Trophoblast cell (in vitro differentiated cells and primary cell): ENCODE measurements at regions not wholly inside any gene's neighbourhood (a gene's known extent, or its start where the extent isn't known, plus 50 kb on each side); places are given as distances from the start of the nearest gene placed in this dataset.
A peak's percentile ranks its signal among the peaks of the same experiment; 100 is the strongest.

Experiments
- DNase-seq, 2 donors: peaks; one replicate each; pipeline ENCODE4 v3.0.0-alpha.2; 2016
- H2AFZ ChIP-seq: 2 replicates; pipeline ENCODE4 v1.6.1; 2013; ENCODE audit warnings: low read length, moderate library complexity, mild to moderate bottlenecking; ENCODE audit not compliant: insufficient read depth, poor library complexity
- H2AK5ac ChIP-seq: 2 replicates; pipeline ENCODE4 v1.6.1; 2013; ENCODE audit warnings: mild to moderate bottlenecking, low read length
- H2BK120ac ChIP-seq: 2 replicates; pipeline ENCODE4 v1.6.1; 2013; ENCODE audit warnings: low read length, mild to moderate bottlenecking, moderate library complexity; ENCODE audit not compliant: insufficient read depth, poor library complexity
- H2BK12ac ChIP-seq: 2 replicates; pipeline ENCODE4 v1.6.1; 2013; ENCODE audit warnings: mild to moderate bottlenecking, low read length, moderate library complexity
- H2BK5ac ChIP-seq: 2 replicates; pipeline ENCODE4 v1.6.1; 2013; ENCODE audit warnings: low read length, low read depth, moderate library complexity, mild to moderate bottlenecking; ENCODE audit not compliant: poor library complexity
- H3K14ac ChIP-seq: 2 replicates; pipeline ENCODE4 v1.6.1; 2013; ENCODE audit warnings: mild to moderate bottlenecking, low read length
- H3K18ac ChIP-seq: 2 replicates; pipeline ENCODE4 v1.6.1; 2013; ENCODE audit warnings: mild to moderate bottlenecking, low read length
- H3K23ac ChIP-seq: 2 replicates; pipeline ENCODE4 v1.6.1; 2013; ENCODE audit warnings: low read length
- H3K27ac ChIP-seq: 2 replicates; pipeline ENCODE4 v1.5.1; 2013; ENCODE audit warnings: low read depth, mild to moderate bottlenecking, inconsistent platforms, low read length, moderate library complexity
- H3K27me3 ChIP-seq: 2 replicates; pipeline ENCODE4 v1.6.1; 2013; ENCODE audit warnings: inconsistent platforms, mild to moderate bottlenecking, low read length, moderate library complexity; ENCODE audit not compliant: insufficient read depth
- H3K36me3 ChIP-seq, 2 experiments: 1 replicate in 1 of 2; 2 replicates in 1 of 2; pipeline ENCODE4 v1.6.1; 2013; ENCODE audit warnings: low read length in 2 of 2, mild to moderate bottlenecking in 2 of 2, moderate library complexity in 1 of 2; ENCODE audit not compliant: insufficient read depth in 2 of 2, control insufficient read depth in 1 of 2
- H3K4ac ChIP-seq: 2 replicates; pipeline ENCODE4 v1.6.1; 2013; ENCODE audit warnings: low read depth, mild to moderate bottlenecking, low read length, moderate library complexity
- H3K4me1 ChIP-seq, 2 experiments: 1 replicate in 1 of 2; 2 replicates in 1 of 2; pipeline ENCODE4 v1.6.1; 2013; ENCODE audit warnings: low read length in 2 of 2, mild to moderate bottlenecking in 2 of 2, moderate library complexity in 1 of 2; ENCODE audit not compliant: insufficient read depth in 2 of 2, control insufficient read depth in 1 of 2
- H3K4me2 ChIP-seq: 2 replicates; pipeline ENCODE4 v1.6.1; 2013; ENCODE audit warnings: inconsistent platforms, mild to moderate bottlenecking, low read length, moderate library complexity
- H3K4me3 ChIP-seq: 2 replicates; pipeline ENCODE4 v1.5.1; 2013; ENCODE audit warnings: mild to moderate bottlenecking, low read depth, low read length, inconsistent platforms
- H3K79me1 ChIP-seq: one replicate; pipeline ENCODE4 v1.6.1; 2013; ENCODE audit warnings: low read length
- H3K79me2 ChIP-seq: 2 replicates; pipeline ENCODE4 v1.6.1; 2013; ENCODE audit warnings: low read length, mild to moderate bottlenecking; ENCODE audit not compliant: control insufficient read depth, insufficient read depth, poor library complexity
- H3K9ac ChIP-seq: 2 replicates; pipeline ENCODE4 v1.6.1; 2013; ENCODE audit warnings: mild to moderate bottlenecking, low read length
- H3K9me3 ChIP-seq: 2 replicates; pipeline ENCODE4 v1.6.1; 2013; ENCODE audit warnings: low read depth, mild to moderate bottlenecking, control low read depth, inconsistent platforms, low read length; ENCODE audit not compliant: insufficient read depth
- H4K12ac ChIP-seq: 2 replicates; pipeline ENCODE4 v1.6.1; 2013; ENCODE audit warnings: low read depth, mild to moderate bottlenecking, low read length, moderate library complexity
- H4K8ac ChIP-seq: 2 replicates; pipeline ENCODE4 v1.6.1; 2013; ENCODE audit warnings: low read depth, mild to moderate bottlenecking, low read length, moderate library complexity
- H4K91ac ChIP-seq: one replicate; pipeline ENCODE4 v1.6.1; 2013; ENCODE audit warnings: low read depth, mild to moderate bottlenecking, low read length, moderate library complexity
- WGBS: extraction: QIAGEN DNeasy Blood & Tissue Kit; methylation state at CpG from one replicate; pipeline ENCODE4 v1.1.7; 2013; ENCODE audit warnings: missing lambda C conversion rate; ENCODE audit not compliant: insufficient read length, insufficient coverage; ENCODE audit errors: extremely low coverage; 5-methylcytosine and 5-hydroxymethylcytosine counted together

DNA sequence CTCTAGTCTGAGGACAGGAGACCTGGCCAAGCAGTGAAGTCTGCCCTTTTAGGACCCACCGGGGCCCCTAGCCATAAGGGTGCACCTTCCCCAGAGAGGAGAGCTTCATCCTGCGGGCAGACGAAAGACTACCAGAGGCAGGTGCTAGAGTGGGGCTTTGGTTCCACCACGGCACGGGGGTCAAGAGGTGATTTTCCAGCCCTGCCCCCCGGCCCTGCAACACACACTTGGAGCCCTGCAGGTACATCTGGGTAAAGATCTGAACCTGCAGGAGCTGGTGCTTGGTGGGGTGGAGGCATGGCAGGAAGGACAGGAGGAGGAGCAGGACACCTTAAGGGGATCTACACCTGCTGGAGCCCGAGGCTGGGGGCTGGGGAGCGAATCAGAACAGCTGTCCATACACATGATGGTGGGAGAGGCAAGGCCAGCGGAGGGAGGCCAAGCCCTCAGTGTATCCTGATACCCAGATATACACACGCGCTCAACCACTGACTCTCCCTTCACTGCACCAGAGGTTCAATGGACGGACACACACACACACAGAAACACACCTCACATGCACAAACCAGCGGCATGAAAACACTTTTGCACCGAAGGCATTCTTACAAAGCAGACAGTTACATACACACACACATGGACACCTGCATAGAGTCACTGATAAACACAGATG is 98.4 kb upstream of the MVB12B start:
- Histone ChIP-seq H3K4me2 (no peak overlapping the region), H2BK120ac (no peak overlapping the region), H3K4me3 (no peak overlapping the region), H2BK5ac (no peak overlapping the region), H3K4me1 (no peaks in the 10 kb centered on the region), H3K36me3 (no peaks in the 10 kb centered on the region), H3K23ac (no peak overlapping the region), H3K9me3 (peaks cover 3% of the 10 kb centered on the region), H3K18ac (no peak overlapping the region), H3K27ac (no peak overlapping the region), H3K79me1 (no peaks in the 10 kb centered on the region), H4K12ac (no peak overlapping the region), H4K8ac (no peak overlapping the region), H3K4ac (no peak overlapping the region), H3K79me2 (no peaks in the 10 kb centered on the region), H3K27me3 (no peaks in the 10 kb centered on the region), H2BK12ac (no peak overlapping the region), H4K91ac (no peak overlapping the region), H3K14ac (no peak overlapping the region), H3K9ac (no peak overlapping the region), H2AFZ (no peak overlapping the region), H2AK5ac (no peak overlapping the region)
- DNase-seq = no peak
- WGBS = no CpG with 5 or more reads among the region's 14 CpGs

GRCh38 chr9:126228781-126229444 is 97.7 kb upstream of the MVB12B start:
- Histone ChIP-seq H3K4me1 (no peaks in the 10 kb centered on the region), H3K9me3 (peaks cover 3% of the 10 kb centered on the region), H4K8ac (no peak overlapping the region), H2AK5ac (no peak overlapping the region), H3K79me1 (no peaks in the 10 kb centered on the region), H3K9ac (no peak overlapping the region), H2BK12ac (no peak overlapping the region), H3K36me3 (no peaks in the 10 kb centered on the region), H3K79me2 (no peaks in the 10 kb centered on the region), H2BK5ac (no peak overlapping the region), H4K12ac (no peak overlapping the region), H2AFZ (no peak overlapping the region), H3K4me3 (no peak overlapping the region), H3K14ac (no peak overlapping the region), H3K27me3 (no peaks in the 10 kb centered on the region), H3K4ac (no peak overlapping the region), H3K27ac (no peak overlapping the region), H4K91ac (no peak overlapping the region), H2BK120ac (no peak overlapping the region), H3K18ac (no peak overlapping the region), H3K23ac (no peak overlapping the region), H3K4me2 (no peak overlapping the region)
- no CpG with 5 or more reads among the region's 19 CpGs for WGBS
- peak; percentile 64 to 82 for DNase-seq

DNA sequence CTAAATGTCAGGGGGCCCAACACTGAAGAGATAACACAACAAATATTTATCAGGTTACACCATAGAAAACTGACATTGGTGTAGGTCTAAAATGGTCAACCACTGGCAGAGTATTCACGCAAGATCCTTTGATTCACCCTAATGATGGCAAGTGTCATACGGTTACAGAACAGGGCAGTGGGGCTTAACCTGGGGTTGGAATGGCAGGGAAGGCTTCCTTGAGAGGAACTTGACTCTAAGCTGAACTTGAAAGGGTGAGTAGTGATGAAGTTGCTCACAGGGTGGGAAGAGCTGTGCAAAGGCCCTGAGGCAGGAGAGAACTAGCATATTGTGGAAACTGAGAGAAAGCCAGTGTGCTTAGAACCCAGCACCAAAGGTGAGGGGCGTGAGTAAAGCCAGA is 97.1 kb upstream of the MVB12B start:
- H2AK5ac ChIP-seq = no peak overlapping the region
- no peaks in the 10 kb centered on the region for H3K36me3 ChIP-seq
- WGBS = no CpG with 5 or more reads among the region's 3 CpGs

DNA sequence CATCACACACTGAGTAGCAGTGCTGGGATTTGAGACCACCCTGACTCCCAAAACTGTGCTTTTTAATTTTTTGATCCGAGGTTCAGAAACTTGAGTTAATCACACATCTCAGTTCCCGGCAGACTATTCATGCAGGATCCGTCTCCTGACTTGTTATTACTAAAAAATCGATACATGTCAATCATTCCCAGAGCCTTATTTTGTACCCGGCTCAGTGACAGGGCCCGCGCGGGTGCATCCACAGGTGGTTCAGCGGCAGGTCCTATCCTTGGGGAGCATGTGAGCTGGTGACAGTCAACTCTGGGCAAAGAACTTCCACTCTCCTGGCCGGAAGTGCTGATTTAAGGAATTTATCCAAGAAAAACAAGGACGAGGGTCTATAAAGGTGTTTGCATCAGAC is 95.9 kb upstream of the MVB12B start:
- H3K27ac ChIP-seq = no peak overlapping the region
- no peak for DNase-seq
- no peaks in the 10 kb centered on the region for H3K27me3 ChIP-seq
- H3K4me2 ChIP-seq = no peak overlapping the region
- no peak overlapping the region for H3K4me3 ChIP-seq
- no peak overlapping the region for H2BK5ac ChIP-seq
- no peak overlapping the region for H4K91ac ChIP-seq
- H2AK5ac ChIP-seq = no peak overlapping the region
- H4K8ac ChIP-seq = no peak overlapping the region
- no peaks in the 10 kb centered on the region for H3K79me2 ChIP-seq
- H2BK120ac ChIP-seq = no peak overlapping the region
- no peak overlapping the region for H4K12ac ChIP-seq
- H3K14ac ChIP-seq = no peak overlapping the region
- no peak overlapping the region for H2AFZ ChIP-seq
- no peak overlapping the region for H3K18ac ChIP-seq
- no peaks in the 10 kb centered on the region for H3K4me1 ChIP-seq
- H2BK12ac ChIP-seq = no peak overlapping the region
- no CpG with 5 or more reads among the region's 11 CpGs for WGBS
- no peak overlapping the region for H3K9ac ChIP-seq
- no peak overlapping the region for H3K23ac ChIP-seq
- H3K36me3 ChIP-seq = no peaks in the 10 kb centered on the region
- H3K4ac ChIP-seq = no peak overlapping the region
- H3K9me3 ChIP-seq = peaks cover 4% of the 10 kb centered on the region
- H3K79me1 ChIP-seq = no peaks in the 10 kb centered on the region

More for the DNA sequence above, 97.1 kb upstream of the MVB12B start:
- Histone ChIP-seq H3K4me1 (no peaks in the 10 kb centered on the region), H2AFZ (no peak overlapping the region), H3K4me2 (no peak overlapping the region), H3K18ac (no peak overlapping the region), H3K27ac (no peak overlapping the region), H3K79me1 (no peaks in the 10 kb centered on the region), H3K9me3 (peaks cover 3% of the 10 kb centered on the region), H4K91ac (no peak overlapping the region), H3K79me2 (no peaks in the 10 kb centered on the region), H2BK120ac (no peak overlapping the region), H3K4ac (no peak overlapping the region), H3K14ac (no peak overlapping the region), H3K9ac (peak overlapping the region; percentile 36), H4K12ac (no peak overlapping the region), H3K27me3 (no peaks in the 10 kb centered on the region), H3K23ac (peak overlapping the region; percentile 13), H4K8ac (no peak overlapping the region), H2BK12ac (no peak overlapping the region), H2BK5ac (no peak overlapping the region), H3K4me3 (no peak overlapping the region)
- DNase-seq = no peak
